HCT116 (cell line): ENCODE measurements at regions not wholly inside any gene's neighbourhood (a gene's known extent, or its start where the extent isn't known, plus 50 kb on each side); places are given as distances from the start of the nearest gene placed in this dataset.

ENCODE experiments used
- ATAC-seq: fragments of 200-7000 bp; cut with Tn5 transposase; 2 replicates; pipeline ENCODE4 v1.9.1; 2020; ENCODE audit warnings: mild to moderate bottlenecking, moderate library complexity
- BruUV-seq: library from RNA; stranded (reverse); fragments of 400-500 nt; replicated peaks from 2 replicates; lab custom pipeline; 2021; lab: Mats Ljungman, UMichigan
- CTCF ChIA-PET: fragments of 300-600 bp; sonication (Branson Sonifier 250); formaldehyde crosslinking; loops from one replicate; lab custom pipeline; 2021; ENCODE audit warnings: antibody characterized with exemption; lab: Charles Lee
- POLR2A ChIA-PET: fragments of 300-600, 350-600 bp; sonication (Branson Sonifier 250); formaldehyde crosslinking; loops from one replicate; lab custom pipeline; 2021; ENCODE audit warnings: antibody characterized with exemption; lab: Charles Lee
- RAD21 ChIA-PET, 2 experiments: fragments of 300-600 bp; sonication (Branson Sonifier 250); formaldehyde crosslinking; loops; one replicate each; lab custom pipeline; 2023; ENCODE audit warnings: low total read pairs in 2 of 2; ENCODE audit not compliant: uncharacterized antibody in 2 of 2, unreplicated experiment in 2 of 2, low non-redundant PET in 1 of 2; lab: Charles Lee
- DNase-seq: peaks from one replicate; pipeline ENCODE4 v3.0.0-alpha.2; 2010; ENCODE audit warnings: low read depth, low spot score
- H2AFZ ChIP-seq: fragments of 200-600 bp; shearing (Covaris generic), sonication (generic); 2 replicates; pipeline ENCODE4 v1.6.1; 2017; ENCODE audit warnings: low read depth, mixed run types, mixed read lengths, antibody characterized with exemption, low read length; ENCODE audit not compliant: poor library complexity, severe bottlenecking
- H3K27ac ChIP-seq: 2 replicates; pipeline ENCODE4 v1.5.1; 2012; ENCODE audit warnings: low read depth, low read length
- H3K27me3 ChIP-seq: fragments of 200-600 bp; sonication (generic); 2 replicates; pipeline ENCODE4 v1.6.1; 2016; ENCODE audit warnings: mixed run types, low read length, mixed read lengths; ENCODE audit not compliant: insufficient read depth
- H3K36me3 ChIP-seq, 2 experiments: fragments of 200-500 bp in 1 of 2; fragments of 200-600 bp in 1 of 2; sonication (Bioruptor generic) in 1 of 2; sonication (generic) in 1 of 2; 2 replicates each; pipeline versions ENCODE4 v1.5.1 to v1.6.1; 2014 to 2016; ENCODE audit warnings: low read length in 2 of 2, inconsistent platforms in 1 of 2, mixed read lengths in 1 of 2, mixed run types in 1 of 2; ENCODE audit not compliant: insufficient read depth in 2 of 2, control insufficient read depth in 1 of 2
- H3K4me1 ChIP-seq, 2 experiments: fragments of 200-600 bp in 1 of 2; sonication (generic) in 1 of 2; 2 replicates each; pipeline versions ENCODE4 v1.5.1 to v1.6.1; 2012 to 2017; ENCODE audit warnings: low read length in 2 of 2, inconsistent platforms in 1 of 2, mild to moderate bottlenecking in 1 of 2, mixed read lengths in 1 of 2, mixed run types in 1 of 2, moderate library complexity in 1 of 2; ENCODE audit not compliant: insufficient read depth in 2 of 2, control insufficient read depth in 1 of 2
- H3K4me2 ChIP-seq: fragments of 200-600 bp; sonication (generic); 2 replicates; pipeline ENCODE4 v1.6.1; 2017; ENCODE audit warnings: mixed run types, low read length, mixed read lengths
- H3K4me3 ChIP-seq, 2 experiments: fragments of 200-600 bp in 1 of 2; sonication (generic) in 1 of 2; replicated peaks in 1 of 2; 2 replicates each; pipeline ENCODE4 v1.5.1; 2011 to 2016; ENCODE audit warnings: low read length in 2 of 2, control low read depth in 1 of 2, low read depth in 1 of 2, mild to moderate bottlenecking in 1 of 2, mixed read lengths in 1 of 2, mixed run types in 1 of 2
- H3K79me2 ChIP-seq: fragments of 200-600 bp; sonication (generic); 2 replicates; pipeline ENCODE4 v1.6.1; 2017; ENCODE audit warnings: mild to moderate bottlenecking, mixed run types, low read length, moderate library complexity, mixed read lengths; ENCODE audit not compliant: insufficient read depth
- H3K9ac ChIP-seq: fragments of 200-600 bp; sonication (generic); 2 replicates; pipeline ENCODE4 v1.6.1; 2016; ENCODE audit warnings: low read length, mixed read lengths
- H3K9me2 ChIP-seq: fragments of 200-600 bp; sonication (generic), shearing (Covaris generic); 2 replicates; pipeline ENCODE4 v1.6.1; 2017; ENCODE audit warnings: mixed run types, mild to moderate bottlenecking, moderate library complexity; ENCODE audit not compliant: insufficient read depth
- H3K9me3 ChIP-seq, 2 experiments: fragments of 200-500 bp in 1 of 2; fragments of 200-600 bp in 1 of 2; sonication (Bioruptor generic) in 1 of 2; sonication (generic) in 1 of 2; 2 replicates each; pipeline ENCODE4 v1.6.1; 2014 to 2017; ENCODE audit warnings: low read length in 2 of 2, mixed read lengths in 2 of 2, inconsistent platforms in 1 of 2, low read depth in 1 of 2, mild to moderate bottlenecking in 1 of 2, mixed run types in 1 of 2, moderate library complexity in 1 of 2; ENCODE audit not compliant: control insufficient read depth in 1 of 2, insufficient read depth in 1 of 2
- H4K20me1 ChIP-seq: fragments of 200-600 bp; sonication (generic), shearing (Covaris generic); 2 replicates; pipeline ENCODE4 v1.6.1; 2017; ENCODE audit warnings: mixed run types, mild to moderate bottlenecking, moderate library complexity; ENCODE audit not compliant: insufficient read depth
- ATF3 ChIP-seq: IDR thresholded peaks from 2 replicates; pipeline ENCODE4 v1.6.1; 2012
- CBX3 ChIP-seq: IDR thresholded peaks from 2 replicates; pipeline ENCODE4 v1.6.1; 2012; ENCODE audit warnings: low read depth
- EGR1 ChIP-seq: IDR thresholded peaks from 2 replicates; pipeline ENCODE4 v1.6.1; 2012; ENCODE audit warnings: low read depth
- JUND ChIP-seq: IDR thresholded peaks from 2 replicates; pipeline ENCODE4 v1.6.1; 2012
- POLR2A ChIP-seq: IDR thresholded peaks from 2 replicates; pipeline ENCODE4 v1.7.0; 2011; ENCODE audit warnings: borderline replicate concordance; ENCODE audit not compliant: insufficient read depth, insufficient read length; ENCODE audit errors: extremely low read depth
- POLR2AphosphoS5 ChIP-seq: IDR thresholded peaks from 2 replicates; pipeline ENCODE4 v1.6.1; 2011; ENCODE audit warnings: mild to moderate bottlenecking, low read depth, low read length, moderate library complexity
- RAD21 ChIP-seq: IDR thresholded peaks from 2 replicates; pipeline ENCODE4 v1.6.1; 2012; ENCODE audit warnings: low read depth, mild to moderate bottlenecking
- REST ChIP-seq: IDR thresholded peaks from 2 replicates; pipeline ENCODE4 v1.6.1; 2012; ENCODE audit warnings: low read depth
- SIN3A ChIP-seq: IDR thresholded peaks from 2 replicates; pipeline ENCODE4 v1.6.1; 2012; ENCODE audit warnings: low read depth
- SP1 ChIP-seq: IDR thresholded peaks from 2 replicates; pipeline ENCODE4 v1.6.1; 2012; ENCODE audit warnings: low read depth
- SRF ChIP-seq: IDR thresholded peaks from 2 replicates; pipeline ENCODE4 v1.6.1; 2012; ENCODE audit warnings: low read depth
- YY1 ChIP-seq: IDR thresholded peaks from 2 replicates; pipeline ENCODE4 v1.6.1; 2011; ENCODE audit warnings: low read length, low read depth, moderate library complexity, mild to moderate bottlenecking; ENCODE audit not compliant: insufficient replicate concordance; ENCODE audit errors: extremely low read depth
- ZBTB33 ChIP-seq: IDR thresholded peaks from 2 replicates; pipeline ENCODE4 v1.6.1; 2011; ENCODE audit warnings: mild to moderate bottlenecking, low read length, moderate library complexity; ENCODE audit not compliant: insufficient replicate concordance; ENCODE audit errors: extremely low read depth
- ZFX ChIP-seq: fragments of 450-650 bp; IDR thresholded peaks from 2 replicates; pipeline ENCODE4 v1.6.1; 2017
- ZNF274 ChIP-seq: fragments of 200-500 bp; sonication (Bioruptor generic); IDR thresholded peaks from 2 replicates; pipeline ENCODE4 v1.6.1; 2014; ENCODE audit warnings: mild to moderate bottlenecking, low read depth, low read length, inconsistent platforms
- intact Hi-C: fragments of 100-400 bp; cut with micrococcal nuclease; formaldehyde crosslinking; loops from 2 replicates; pipeline ENCODE4 v1.10.0; 2022
- TF ChIP-seq, protein P1 (sequence below): IDR thresholded peaks from 2 replicates; pipeline ENCODE4 v1.6.1; 2012

- Histone ChIP-seq H3K9me3 (no peaks in the 10 kb centered on the region), H3K27me3 (no peaks in the 10 kb centered on the region), H3K9me2 (no peaks in the 10 kb centered on the region), H3K36me3 (no peaks in the 10 kb centered on the region)
- ATAC-seq: no peak
- intact Hi-C loops: no loop called here
- TF ChIP-seq SIN3A (no peak), SP1 (no peak), CBX3 (no peak), EGR1 (no peak), ZFX (no peak)
- TF ChIP-seq, protein P1, sequence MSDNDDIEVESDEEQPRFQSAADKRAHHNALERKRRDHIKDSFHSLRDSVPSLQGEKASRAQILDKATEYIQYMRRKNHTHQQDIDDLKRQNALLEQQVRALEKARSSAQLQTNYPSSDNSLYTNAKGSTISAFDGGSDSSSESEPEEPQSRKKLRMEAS: no peak
- TF ChIP-seq, all 23 proteins: peak for 0
- Histone ChIP-seq H2AFZ (no peak overlapping the region), H3K79me2 (no peaks in the 10 kb centered on the region), H3K4me1 (peaks cover 0 to 8% of the 10 kb centered on the region in 2 experiments; a peak in 3 of 4 replicates), H4K20me1 (no peaks in the 10 kb centered on the region), H3K9ac (no peak overlapping the region), H3K4me2 (no peak overlapping the region), H3K4me3 (no peak overlapping the region), H3K27ac (no peak overlapping the region)
- POLR2A ChIA-PET: no interaction called here
- no peak for DNase-seq
- no TSS peak for BruUV-seq
- RAD21 ChIA-PET: no interaction called here
- CTCF ChIA-PET: no interaction called here
Measured at GRCh38 chr12:67773896-67774295, 125.4 kb downstream of the DYRK2 start.

DNA sequence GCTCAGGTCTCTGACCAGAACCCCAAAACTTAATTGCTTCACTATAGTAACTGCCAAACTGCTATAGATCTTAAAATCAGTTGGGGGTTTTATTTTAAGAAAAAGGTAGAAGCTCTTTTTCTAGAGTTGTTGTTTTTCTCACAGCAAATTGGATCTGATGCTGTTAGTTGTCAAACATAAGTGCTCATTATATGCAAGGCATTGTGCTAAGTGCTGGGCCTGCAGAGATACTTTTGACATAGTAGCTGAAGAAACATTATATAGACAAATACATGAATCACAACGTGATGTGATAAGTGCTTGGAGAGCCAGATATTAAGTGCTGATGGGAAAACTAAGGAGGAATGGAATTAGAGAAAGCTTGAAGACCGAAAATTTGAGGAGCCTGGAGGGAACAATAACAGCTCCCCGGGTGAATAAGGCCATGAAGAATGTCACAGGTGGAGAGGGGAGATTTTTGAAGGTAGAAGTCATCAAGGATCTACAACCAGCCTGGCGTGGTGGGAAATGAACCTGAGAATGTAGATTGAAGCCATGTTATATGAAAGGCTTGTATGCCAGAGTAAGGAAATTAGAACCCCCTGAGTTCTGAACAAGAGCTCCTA, 126.5 kb downstream of the DYRK2 start:
- Histone ChIP-seq H3K9me2 (no peaks in the 10 kb centered on the region), H2AFZ (no peak overlapping the region), H4K20me1 (no peaks in the 10 kb centered on the region), H3K4me2 (no peak overlapping the region), H3K9me3 (no peaks in the 10 kb centered on the region), H3K4me1 (peaks cover 0 to 8% of the 10 kb centered on the region in 2 experiments; a peak in 3 of 4 replicates), H3K27me3 (no peaks in the 10 kb centered on the region), H3K4me3 (no peak overlapping the region), H3K9ac (no peak overlapping the region), H3K79me2 (no peaks in the 10 kb centered on the region), H3K27ac (no peak overlapping the region), H3K36me3 (no peaks in the 10 kb centered on the region)
- no TSS peak for BruUV-seq
- CTCF ChIA-PET: no interaction called here
- no peak for ATAC-seq
- RAD21 ChIA-PET: no interaction called here
- POLR2A ChIA-PET: no interaction called here
- no peak for DNase-seq
- intact Hi-C loops: no loop called here
- TF ChIP-seq REST: no peak
- no peak for TF ChIP-seq JUND
- no peak for TF ChIP-seq SP1
- no peak for TF ChIP-seq YY1
- TF ChIP-seq POLR2A: no peak
- TF ChIP-seq SRF: no peak
- no peak for TF ChIP-seq ATF3
- TF ChIP-seq RAD21: no peak
- no peak for TF ChIP-seq POLR2AphosphoS5
- TF ChIP-seq ZBTB33: no peak
- no peak for TF ChIP-seq ZNF274
